GM18505 (cell line): ENCODE measurements at regions not wholly inside any gene's neighbourhood (a gene's known extent, or its start where the extent isn't known, plus 50 kb on each side); places are given as distances from the start of the nearest gene placed in this dataset.

Experiments used
- ATAC-seq: cut with Tn5 transposase; IDR thresholded peaks from one replicate; pipeline ENCODE4 v1.9.1; 2021; ENCODE audit not compliant: unreplicated experiment
- POLR2A ChIP-seq: IDR thresholded peaks from 4 replicates; pipeline ENCODE4 v1.6.1; 2011; ENCODE audit warnings: borderline replicate concordance; ENCODE audit not compliant: insufficient read depth, insufficient read length; ENCODE audit errors: extremely low read depth

DNA sequence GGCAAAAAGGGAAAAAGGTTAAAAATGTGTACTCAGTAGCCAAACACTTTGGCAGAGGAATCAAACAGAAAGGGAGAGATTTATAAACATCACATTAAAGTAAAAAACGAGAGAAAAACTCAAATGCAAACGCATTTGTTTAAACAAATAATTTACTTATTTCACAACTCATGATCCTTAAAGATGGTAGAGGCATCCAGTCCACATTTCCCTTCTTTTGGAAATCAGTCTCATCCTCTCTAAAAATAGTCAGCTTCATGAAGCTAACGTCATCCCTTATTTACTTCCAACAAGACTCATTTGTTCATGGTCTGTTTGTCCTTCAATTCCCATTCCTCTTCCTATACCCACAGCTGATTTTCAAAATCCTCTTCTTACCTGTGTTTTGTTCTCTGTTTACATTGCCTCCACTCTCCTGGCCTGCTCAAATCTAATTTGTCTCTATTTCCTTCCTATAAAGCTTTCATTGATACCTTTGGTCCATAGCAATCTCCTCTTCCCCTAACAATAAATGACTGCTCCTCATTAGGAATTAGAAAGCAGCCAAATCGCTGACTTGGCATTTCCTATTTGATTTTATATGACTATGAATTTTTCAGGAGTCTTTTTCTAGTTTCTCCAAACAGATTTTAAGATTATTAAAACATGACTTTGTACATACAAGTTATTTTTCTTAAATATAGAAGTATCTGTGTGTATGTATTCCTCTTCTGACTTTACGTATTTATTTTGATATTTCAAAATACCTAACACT is 805.3 kb downstream of the TLE1 start:
- no peak for TF ChIP-seq POLR2A
- ATAC-seq: no peak

GRCh38 chr9:80883426-80883825 is 805.9 kb downstream of the TLE1 start:
- TF ChIP-seq POLR2A: no peak
- no peak for ATAC-seq

- no peak for TF ChIP-seq POLR2A
- no peak for ATAC-seq
These were observed 807.4 kb downstream of the TLE1 start for GRCh38 chr9:80881940-80882339.

GRCh38 chr9:80881320-80881719 is 808.0 kb downstream of the TLE1 start:
- no peak for TF ChIP-seq POLR2A
- ATAC-seq: no peak

DNA sequence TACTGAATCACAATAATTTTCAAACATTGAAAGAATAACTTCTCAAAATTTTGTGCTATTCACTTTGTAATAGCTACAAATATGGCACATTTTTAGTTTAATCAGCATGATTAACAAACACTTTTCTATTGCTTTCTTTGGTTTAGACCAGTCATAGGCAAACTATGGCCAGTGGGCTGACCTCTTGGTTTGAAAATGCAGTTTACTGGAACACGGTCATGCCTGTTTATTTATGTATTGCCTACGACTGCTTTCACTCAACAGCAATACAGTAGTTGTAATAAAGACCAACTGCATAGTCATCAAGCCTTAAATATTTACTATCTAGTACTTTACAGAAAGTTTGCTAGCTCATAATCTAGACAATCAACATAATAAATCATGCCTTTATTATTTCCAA is 810.8 kb downstream of the TLE1 start:
- no peak for ATAC-seq
- no peak for TF ChIP-seq POLR2A

- ATAC-seq: no peak
- no peak for TF ChIP-seq POLR2A
These were observed 813.4 kb downstream of the TLE1 start for GRCh38 chr9:80875947-80876346.

GRCh38 chr9:80874276-80874675 is 815.1 kb downstream of the TLE1 start:
- ATAC-seq: no peak

GRCh38 chr9:80873861-80874260 is 815.5 kb downstream of the TLE1 start:
- no peak for ATAC-seq
- no peak for TF ChIP-seq POLR2A

More at GRCh38 chr9:80874276-80874675, 815.1 kb downstream of the TLE1 start:
- TF ChIP-seq POLR2A: no peak

DNA sequence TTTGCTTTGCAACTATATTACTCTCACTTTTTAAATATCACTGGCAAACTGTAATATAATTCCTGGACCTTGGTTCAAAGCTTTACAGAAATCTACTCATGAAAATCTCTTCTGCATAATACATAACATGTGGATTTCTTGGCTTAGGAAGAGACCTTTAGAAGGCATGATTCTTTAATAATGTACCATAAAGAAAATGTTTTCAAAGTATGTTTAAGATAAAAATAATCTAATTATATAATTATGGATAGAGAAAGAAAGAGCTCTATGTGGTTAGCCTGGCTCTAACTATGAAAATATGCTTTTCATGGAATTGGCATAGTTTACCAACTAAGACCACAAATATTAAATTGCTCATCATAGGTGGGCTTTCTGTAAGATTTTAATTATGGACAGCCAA is 817.8 kb downstream of the TLE1 start:
- TF ChIP-seq POLR2A: no peak
- ATAC-seq: no peak

- no peak for TF ChIP-seq POLR2A
- no peak for ATAC-seq
These were observed 821.6 kb downstream of the TLE1 start for GRCh38 chr9:80867731-80868130.

DNA sequence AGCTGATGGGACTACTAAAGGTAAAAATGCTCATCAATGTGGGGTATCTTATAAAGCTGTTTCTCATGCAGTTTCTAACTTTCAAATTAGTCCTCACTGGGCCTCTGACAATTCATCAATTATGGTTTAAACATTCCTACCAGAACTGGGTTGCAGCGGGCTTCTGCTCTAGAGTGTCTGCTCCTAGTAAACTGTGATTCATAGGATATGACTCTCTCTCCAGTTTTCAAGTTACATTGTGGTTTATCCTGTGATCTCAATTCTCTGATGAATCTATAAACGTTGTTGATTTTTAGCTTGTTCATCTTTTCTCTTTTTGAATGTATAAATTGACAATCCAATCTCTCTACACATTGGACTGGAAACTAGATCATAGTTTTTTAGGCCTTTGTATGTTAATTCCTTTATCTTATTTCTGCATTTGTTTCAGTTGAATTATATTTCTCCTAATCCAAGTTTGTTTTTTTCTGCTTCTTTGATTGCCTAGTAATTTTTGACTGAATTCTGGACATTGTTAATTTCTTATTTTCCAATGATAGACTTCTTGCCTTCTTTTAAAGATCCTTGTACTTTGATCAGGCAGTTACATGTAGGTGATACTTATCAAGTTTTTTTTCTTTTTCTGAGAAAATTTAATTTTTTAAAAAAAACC is 822.6 kb downstream of the TLE1 start:
- no peak for TF ChIP-seq POLR2A
- no peak for ATAC-seq

DNA sequence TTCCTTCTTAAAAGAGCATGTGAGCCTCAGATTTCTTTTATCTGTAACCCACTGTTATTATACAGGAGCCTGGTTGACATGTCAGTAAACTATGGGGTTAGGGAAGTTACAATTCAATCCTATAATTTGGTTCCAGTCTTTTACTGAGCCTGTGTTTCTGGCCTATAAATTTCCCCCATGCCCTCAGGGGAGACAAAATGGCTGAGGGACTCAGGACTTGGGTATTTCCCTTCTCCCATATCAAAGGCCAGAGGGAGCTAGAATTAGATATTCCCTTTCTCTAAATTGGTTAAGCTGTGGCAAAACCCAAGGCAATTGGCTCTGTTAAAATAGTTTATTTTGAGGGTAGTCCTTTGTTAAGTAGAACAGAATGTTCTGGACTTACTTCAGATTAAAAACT is 823.2 kb downstream of the TLE1 start:
- TF ChIP-seq POLR2A: no peak

DNA sequence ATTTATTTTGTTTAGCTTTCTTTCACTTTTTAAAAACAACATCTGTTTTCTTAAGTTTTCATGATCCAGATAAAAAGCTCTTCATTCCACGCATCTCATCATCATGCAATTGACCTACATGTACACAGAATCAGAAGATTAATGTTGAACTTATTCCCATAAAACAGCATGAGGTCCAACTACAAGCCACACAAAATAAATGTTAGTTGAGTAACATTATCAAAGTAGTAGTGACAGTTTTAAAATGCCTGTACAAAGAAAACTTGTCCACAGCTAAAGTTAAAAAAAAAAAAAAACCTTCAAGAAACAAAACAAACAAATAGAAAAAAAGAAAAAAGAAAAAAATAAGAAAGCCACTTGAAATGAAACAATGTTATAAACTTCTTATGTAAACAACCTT is 846.3 kb downstream of the TLE1 start:
- no peak for TF ChIP-seq POLR2A
- ATAC-seq: no peak

More for the DNA sequence above, 823.2 kb downstream of the TLE1 start:
- ATAC-seq: no peak

DNA sequence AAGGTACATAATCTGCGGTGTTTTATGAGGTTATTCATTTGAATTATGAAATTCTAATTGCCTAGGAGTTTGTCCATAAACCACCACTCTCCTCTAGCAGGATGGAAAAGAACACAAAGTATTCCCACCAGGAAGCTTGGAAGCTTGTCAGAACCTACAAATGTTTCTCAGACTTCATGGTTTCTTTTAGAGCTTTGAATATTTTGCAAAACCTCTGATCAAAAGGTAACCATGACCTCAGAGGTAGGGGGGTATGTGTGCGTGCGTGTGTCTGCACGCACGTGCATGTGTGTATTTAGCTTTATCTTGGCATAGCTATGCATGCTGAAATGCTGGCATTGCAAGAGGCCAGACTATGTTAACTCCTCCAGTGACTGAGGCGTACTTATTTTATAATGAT is 847.0 kb downstream of the TLE1 start:
- no peak for TF ChIP-seq POLR2A
- ATAC-seq: no peak
